ENCODE measurements at regions not wholly inside any gene's neighbourhood (a gene's known extent, or its start where the extent isn't known, plus 50 kb on each side); places are given as distances from the start of the nearest gene placed in this dataset.

DNA sequence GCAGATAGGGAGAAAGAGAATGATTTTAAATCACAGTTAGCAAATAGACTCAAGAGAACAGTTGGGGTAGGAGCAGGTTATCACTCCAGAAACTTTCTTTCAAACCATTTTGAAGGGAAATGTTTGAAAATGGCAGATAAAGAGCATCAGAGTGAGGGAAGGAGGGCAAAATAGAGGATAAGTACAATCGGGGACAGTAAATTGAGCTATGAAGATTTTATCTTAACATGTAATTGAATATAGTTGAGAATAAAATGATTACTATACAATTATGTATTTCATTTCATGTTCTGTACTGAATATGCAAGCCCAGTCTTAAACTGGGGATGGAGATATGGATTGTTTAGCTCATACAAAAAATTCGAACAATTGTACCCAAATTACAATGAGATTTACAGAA, 54.0 kb downstream of the MAP10 start:
- no peak for DNase-seq (ENCODE audit: low spot score in 2 of 2)
- no peaks in the 10 kb centered on the region for H3K9me3 ChIP-seq
- no peaks in the 10 kb centered on the region for H3K4me1 ChIP-seq
- no peak overlapping the region for H3K27ac ChIP-seq
- TF ChIP-seq, protein P1, sequence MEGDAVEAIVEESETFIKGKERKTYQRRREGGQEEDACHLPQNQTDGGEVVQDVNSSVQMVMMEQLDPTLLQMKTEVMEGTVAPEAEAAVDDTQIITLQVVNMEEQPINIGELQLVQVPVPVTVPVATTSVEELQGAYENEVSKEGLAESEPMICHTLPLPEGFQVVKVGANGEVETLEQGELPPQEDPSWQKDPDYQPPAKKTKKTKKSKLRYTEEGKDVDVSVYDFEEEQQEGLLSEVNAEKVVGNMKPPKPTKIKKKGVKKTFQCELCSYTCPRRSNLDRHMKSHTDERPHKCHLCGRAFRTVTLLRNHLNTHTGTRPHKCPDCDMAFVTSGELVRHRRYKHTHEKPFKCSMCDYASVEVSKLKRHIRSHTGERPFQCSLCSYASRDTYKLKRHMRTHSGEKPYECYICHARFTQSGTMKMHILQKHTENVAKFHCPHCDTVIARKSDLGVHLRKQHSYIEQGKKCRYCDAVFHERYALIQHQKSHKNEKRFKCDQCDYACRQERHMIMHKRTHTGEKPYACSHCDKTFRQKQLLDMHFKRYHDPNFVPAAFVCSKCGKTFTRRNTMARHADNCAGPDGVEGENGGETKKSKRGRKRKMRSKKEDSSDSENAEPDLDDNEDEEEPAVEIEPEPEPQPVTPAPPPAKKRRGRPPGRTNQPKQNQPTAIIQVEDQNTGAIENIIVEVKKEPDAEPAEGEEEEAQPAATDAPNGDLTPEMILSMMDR (IDR thresholded peaks at IDR 0.05) = no peak
- TF ChIP-seq EP300 (IDR thresholded peaks at IDR 0.05) = no peak
- WGBS, 2 donors = 86 to 91% methylated on average over 2 of the region's 2 CpGs
- H3K4me3 ChIP-seq = no peak overlapping the region
- no peaks in the 10 kb centered on the region for H3K36me3 ChIP-seq
- H3K27me3 ChIP-seq = no peaks in the 10 kb centered on the region

DNA sequence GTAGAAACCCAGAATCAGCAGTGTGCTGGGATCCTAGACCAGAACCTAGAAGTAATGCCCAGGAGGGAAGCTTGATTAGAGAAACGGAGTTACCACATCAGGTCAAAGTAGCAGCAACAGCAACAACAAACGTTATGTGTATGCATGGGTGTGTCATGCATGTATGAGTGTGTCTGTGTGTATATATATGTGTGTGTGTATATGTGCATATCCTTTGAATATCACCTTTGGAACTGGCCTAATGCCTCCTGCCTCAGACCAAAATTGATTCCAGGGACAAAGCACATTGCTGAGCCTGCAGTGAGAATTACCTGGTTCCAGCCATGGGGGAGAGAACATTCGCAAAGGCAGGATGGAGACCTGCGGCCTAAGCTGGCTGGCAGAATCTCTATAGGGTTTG, 55.9 kb downstream of the MAP10 start:
- TF ChIP-seq EP300 (IDR thresholded peaks at IDR 0.05) = no peak
- TF ChIP-seq POLR2A (IDR thresholded peaks at IDR 0.05) = no peak
- TF ChIP-seq, protein P1 (IDR thresholded peaks at IDR 0.05) = no peak
- 85 to 90% methylated on average over 4 of the region's 4 CpGs for WGBS, 2 donors
- no peak for DNase-seq (ENCODE audit: low spot score in 2 of 2)
- Histone ChIP-seq H3K27me3 (no peaks in the 10 kb centered on the region), H3K9me3 (no peaks in the 10 kb centered on the region), H3K27ac (no peak overlapping the region), H3K4me3 (no peak overlapping the region), H3K36me3 (no peaks in the 10 kb centered on the region), H3K4me1 (no peaks in the 10 kb centered on the region)

DNA sequence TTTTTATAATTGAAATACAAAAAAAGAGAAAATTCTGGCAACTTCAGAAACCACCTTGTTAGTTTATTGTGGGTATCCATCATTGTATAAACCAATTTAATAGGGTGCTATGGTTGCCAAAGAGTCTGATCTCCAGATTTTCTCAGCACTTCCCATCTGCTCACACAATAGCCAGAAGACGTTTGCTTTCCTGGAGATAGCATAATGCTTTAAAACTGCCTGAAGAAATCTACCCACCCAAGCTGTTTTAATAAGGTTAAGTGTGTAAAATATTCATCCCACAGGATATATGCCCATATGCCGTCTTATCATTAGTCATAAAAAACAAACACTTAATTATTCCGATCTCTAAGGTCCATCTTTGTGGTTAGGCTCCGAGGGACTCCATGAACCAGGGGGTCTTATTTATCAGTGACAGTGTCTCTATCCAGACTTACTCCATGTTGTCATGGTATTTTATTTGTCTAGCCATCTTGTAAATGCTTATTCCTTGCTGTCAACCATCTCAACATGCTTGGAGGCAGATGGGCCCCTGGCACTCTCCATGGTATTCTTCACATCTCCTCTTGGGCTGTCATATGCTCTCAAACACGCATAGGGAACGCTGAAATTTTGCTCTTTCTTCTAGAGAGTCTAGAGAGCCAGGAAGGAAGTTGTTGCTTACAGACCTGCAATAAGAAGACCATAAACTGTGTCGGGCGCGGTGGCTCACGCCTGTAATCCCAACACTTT, 58.5 kb downstream of the MAP10 start:
- Histone ChIP-seq H3K27ac (no peak overlapping the region), H3K4me1 (peaks cover 0 to 3% (median 0%) of the 10 kb centered on the region in 4 donors), H3K4me3 (no peak overlapping the region), H3K9me3 (no peaks in the 10 kb centered on the region), H3K36me3 (no peaks in the 10 kb centered on the region), H3K27me3 (no peaks in the 10 kb centered on the region)
- DNase-seq (ENCODE audit: low spot score in 2 of 2) = no peak
- TF ChIP-seq, protein P1 (IDR thresholded peaks at IDR 0.05) = no peak
- no peak for TF ChIP-seq POLR2A (IDR thresholded peaks at IDR 0.05)
- TF ChIP-seq EP300 (IDR thresholded peaks at IDR 0.05) = no peak
- WGBS, 2 donors = 90 to 95% methylated on average over 10 of the region's 10 CpGs

DNA sequence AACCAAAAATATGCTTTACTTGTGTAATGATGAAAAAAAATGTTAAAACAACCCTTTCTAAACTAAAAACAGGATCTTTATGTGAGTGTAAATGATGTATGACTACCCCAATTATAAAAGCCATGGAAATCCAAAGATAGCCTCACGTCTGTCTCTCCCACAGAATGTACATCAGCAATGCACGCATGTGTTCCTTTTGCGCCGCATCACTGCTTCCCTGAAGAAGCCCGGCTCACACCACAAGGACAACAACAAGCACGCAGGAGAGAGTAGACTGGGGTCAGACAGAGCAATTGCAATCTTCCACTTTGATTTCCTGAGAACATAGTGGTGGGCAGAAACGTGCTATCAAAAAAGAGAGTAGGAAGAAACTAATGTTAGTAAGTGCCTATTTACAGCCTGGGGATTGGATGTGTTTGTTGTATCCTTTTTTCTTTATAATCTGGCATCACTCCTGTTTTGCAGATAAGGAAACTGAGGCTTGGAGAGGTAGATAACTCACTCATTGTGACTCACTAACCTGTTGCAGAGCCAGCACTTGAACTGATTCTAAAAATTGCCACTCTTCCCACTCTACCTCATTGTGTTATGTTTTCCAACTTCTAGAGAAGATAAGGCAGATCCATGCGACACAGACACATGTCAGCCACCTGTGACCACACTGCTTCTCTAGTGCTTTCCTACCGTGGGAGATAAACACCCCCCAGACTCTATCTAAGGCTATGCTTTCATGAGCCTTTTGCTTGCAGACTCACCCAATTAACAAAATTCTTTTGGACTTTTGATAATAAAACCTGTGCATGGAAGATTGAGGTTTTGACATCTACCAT, 60.1 kb downstream of the MAP10 start:
- Histone ChIP-seq H3K4me3 (no peak overlapping the region), H3K9me3 (no peaks in the 10 kb centered on the region), H3K27me3 (no peaks in the 10 kb centered on the region), H3K4me1 (peaks cover 0 to 9% (median 0%) of the 10 kb centered on the region in 4 donors), H3K36me3 (no peaks in the 10 kb centered on the region), H3K27ac (no peak overlapping the region)
- DNase-seq (ENCODE audit: low spot score in 2 of 2) = no peak
- TF ChIP-seq POLR2A (IDR thresholded peaks at IDR 0.05) = no peak
- TF ChIP-seq EP300 (IDR thresholded peaks at IDR 0.05) = no peak
- TF ChIP-seq, protein P1 (IDR thresholded peaks at IDR 0.05) = no peak
- WGBS, 2 donors = 88% methylated on average over 9 of the region's 9 CpGs

All from tibial nerve (tissue), 4 donors.